GM18511 (cell line): ENCODE measurements at regions not wholly inside any gene's neighbourhood (a gene's known extent, or its start where the extent isn't known, plus 50 kb on each side); places are given as distances from the start of the nearest gene placed in this dataset.

Experiments
- ATAC-seq: cut with Tn5 transposase; IDR thresholded peaks from one replicate; pipeline ENCODE4 v1.9.1; 2021; ENCODE audit warnings: mild to moderate bottlenecking, moderate library complexity; ENCODE audit not compliant: unreplicated experiment

- no peak for ATAC-seq
Observed at GRCh38 chr12:58252914-58253313, 311.5 kb downstream of the ATP23 start.

- ATAC-seq = no peak
Observed at GRCh38 chr12:58253663-58254062, 312.3 kb downstream of the ATP23 start.

- ATAC-seq = no peak
Observed at GRCh38 chr12:58254463-58255100, 313.2 kb downstream of the ATP23 start.

- ATAC-seq = no peak
Observed at GRCh38 chr12:58262796-58263195, 321.4 kb downstream of the ATP23 start.

- no peak for ATAC-seq
Observed at GRCh38 chr12:58263816-58264215, 322.4 kb downstream of the ATP23 start.

- ATAC-seq = no peak
Observed at GRCh38 chr12:58268069-58268468, 326.7 kb downstream of the ATP23 start.

- ATAC-seq = no peak
Observed at GRCh38 chr12:58269476-58269875, 328.1 kb downstream of the ATP23 start.

- no peak for ATAC-seq
Observed at GRCh38 chr12:58270966-58271705, 329.8 kb downstream of the ATP23 start.

GRCh38 chr12:58272461-58272860, 331.1 kb downstream of the ATP23 start:
- ATAC-seq = no peak

GRCh38 chr12:58277231-58277630, 335.9 kb downstream of the ATP23 start:
- no peak for ATAC-seq

GRCh38 chr12:58283553-58283952, 342.2 kb downstream of the ATP23 start:
- ATAC-seq = no peak

GRCh38 chr12:58285551-58285950, 344.2 kb downstream of the ATP23 start:
- no peak for ATAC-seq

- no peak for ATAC-seq
Observed at GRCh38 chr12:58286353-58286752, 345.0 kb downstream of the ATP23 start.

- ATAC-seq = no peak
Observed at GRCh38 chr12:58288190-58288589, 346.8 kb downstream of the ATP23 start.

- no peak for ATAC-seq
Observed at GRCh38 chr12:58291106-58291505, 349.7 kb downstream of the ATP23 start.

- ATAC-seq = no peak
Observed at GRCh38 chr12:58293308-58293982, 352.1 kb downstream of the ATP23 start.

- ATAC-seq = no peak
Observed at GRCh38 chr12:58295268-58295667, 353.9 kb downstream of the ATP23 start.

- no peak for ATAC-seq
Observed at GRCh38 chr12:58296863-58297262, 355.5 kb downstream of the ATP23 start.

- no peak for ATAC-seq
Observed at GRCh38 chr12:58298803-58299202, 357.4 kb downstream of the ATP23 start.

GRCh38 chr12:58299371-58299770, 358.0 kb downstream of the ATP23 start:
- ATAC-seq = no peak

GRCh38 chr12:58301038-58301729, 359.8 kb downstream of the ATP23 start:
- no peak for ATAC-seq
